H1 (cell line): ENCODE measurements at regions not wholly inside any gene's neighbourhood (a gene's known extent, or its start where the extent isn't known, plus 50 kb on each side); places are given as distances from the start of the nearest gene placed in this dataset.

Experiments used
- CTCF ChIA-PET: fragments of 300-600 bp; sonication (Branson Sonifier 250); formaldehyde crosslinking; loops from one replicate; lab custom pipeline; 2021; ENCODE audit not compliant: partially characterized antibody; lab: Charles Lee
- POLR2A ChIA-PET: fragments of 300-600 bp; sonication (Branson Sonifier 250); formaldehyde crosslinking; loops from one replicate; lab custom pipeline; 2021; ENCODE audit warnings: inconsistent platforms; ENCODE audit not compliant: partially characterized antibody; lab: Charles Lee
- DNase-seq, 2 experiments: peaks; one replicate each; pipeline versions ENCODE4 v3.0.0 to v3.0.0-alpha.2; 2010 to 2022; ENCODE audit warnings: low spot score in 2 of 2, low read depth in 1 of 2, mixed read lengths in 1 of 2
- FAIRE-seq: peaks from 2 replicates; lab custom pipeline; 2011; peaks lifted over from hg19 to GRCh38; lab: Jason Lieb, UNC
- H2AFZ ChIP-seq: 2 replicates; pipeline ENCODE4 v1.8.1; 2012; ENCODE audit warnings: low read length, inconsistent platforms
- H2AK5ac ChIP-seq: 2 replicates; pipeline ENCODE4 v1.6.1; 2013; ENCODE audit warnings: low read depth, low read length
- H2BK120ac ChIP-seq: replicated peaks from 2 replicates; pipeline ENCODE3; 2013; ENCODE audit warnings: low read depth, low read length, inconsistent platforms
- H2BK12ac ChIP-seq: 2 replicates; pipeline ENCODE4 v1.6.1; 2013; ENCODE audit warnings: low read depth, low read length
- H2BK15ac ChIP-seq: 2 replicates; pipeline ENCODE4 v1.6.1; 2013; ENCODE audit warnings: low read length
- H2BK20ac ChIP-seq: 2 replicates; pipeline ENCODE4 v1.6.1; 2013; ENCODE audit warnings: low read length
- H2BK5ac ChIP-seq: 2 replicates; pipeline ENCODE4 v1.6.1; 2013; ENCODE audit warnings: low read depth, low read length
- H3K14ac ChIP-seq: 2 replicates; pipeline ENCODE4 v1.6.1; 2013; ENCODE audit warnings: inconsistent platforms; ENCODE audit not compliant: insufficient read length
- H3K18ac ChIP-seq: 2 replicates; pipeline ENCODE4 v1.6.1; 2013; ENCODE audit warnings: low read length; ENCODE audit errors: extremely low read depth
- H3K23ac ChIP-seq: 2 replicates; pipeline ENCODE4 v1.6.1; 2013; ENCODE audit warnings: inconsistent platforms; ENCODE audit not compliant: insufficient read length
- H3K23me2 ChIP-seq: 2 replicates; pipeline ENCODE4 v1.6.1; 2013; ENCODE audit warnings: low read depth, low read length
- H3K27ac ChIP-seq: 2 replicates; pipeline ENCODE4 v1.6.1; 2011; ENCODE audit warnings: low read depth, low read length, inconsistent platforms
- H3K27me3 ChIP-seq, 4 experiments: replicated peaks in 1 of 4; 1 replicate in 1 of 4; 2 replicates in 3 of 4; pipeline versions ENCODE4 v1.6.1 to v1.8.1; 2011 to 2013; ENCODE audit warnings: low read length in 3 of 4, mild to moderate bottlenecking in 3 of 4, inconsistent platforms in 2 of 4, mixed read lengths in 2 of 4, moderate library complexity in 1 of 4; ENCODE audit not compliant: control insufficient read depth in 3 of 4, insufficient read depth in 3 of 4; ENCODE audit errors: extremely low read depth in 1 of 4
- H3K36me3 ChIP-seq, 4 experiments: 2 replicates each; pipeline versions ENCODE4 v1.6.1 to v1.8.1; 2011 to 2013; ENCODE audit warnings: mild to moderate bottlenecking in 4 of 4, low read length in 3 of 4, moderate library complexity in 2 of 4, control low read depth in 1 of 4, inconsistent platforms in 1 of 4; ENCODE audit not compliant: insufficient read depth in 4 of 4, control insufficient read depth in 2 of 4
- H3K4ac ChIP-seq: replicated peaks from 2 replicates; pipeline ENCODE3; 2013; ENCODE audit warnings: low read length, low read depth, mixed read lengths, inconsistent platforms; ENCODE audit not compliant: insufficient read length
- H3K4me1 ChIP-seq, 4 experiments: replicated peaks in 1 of 4; 1 replicate in 1 of 4; 2 replicates in 3 of 4; pipeline versions ENCODE4 v1.6.1 to v1.8.1; 2011 to 2013; ENCODE audit warnings: low read length in 3 of 4, inconsistent platforms in 2 of 4, mixed read lengths in 1 of 4; ENCODE audit not compliant: insufficient read depth in 4 of 4, control insufficient read depth in 3 of 4
- H3K4me2 ChIP-seq, 2 experiments: 2 replicates each; pipeline versions ENCODE4 v1.6.1 to v1.8.1; 2011 to 2013; ENCODE audit warnings: low read depth in 2 of 2, low read length in 2 of 2, control low read depth in 1 of 2, inconsistent platforms in 1 of 2, mild to moderate bottlenecking in 1 of 2; ENCODE audit not compliant: insufficient read depth in 1 of 2
- H3K4me3 ChIP-seq, 4 experiments: fragments of 200-600, 300-600 bp in 1 of 4; sonication (generic), shearing (Covaris generic), sonication (Bioruptor Twin) in 1 of 4; 2 replicates each; pipeline versions ENCODE4 v1.5.1 to v1.8.1; 2011 to 2016; ENCODE audit warnings: low read length in 4 of 4, low read depth in 3 of 4, control low read depth in 2 of 4, inconsistent platforms in 2 of 4, mild to moderate bottlenecking in 2 of 4, mixed read lengths in 1 of 4, moderate library complexity in 1 of 4; ENCODE audit not compliant: insufficient read depth in 2 of 4; ENCODE audit errors: extremely low read depth in 1 of 4
- H3K56ac ChIP-seq: replicated peaks from 2 replicates; pipeline ENCODE3; 2013; ENCODE audit warnings: low read depth, mild to moderate bottlenecking, mixed read lengths, low read length, inconsistent platforms; ENCODE audit not compliant: insufficient read length
- H3K79me1 ChIP-seq: 2 replicates; pipeline ENCODE4 v1.6.1; 2013; ENCODE audit warnings: low read depth, low read length, control low read depth
- H3K79me2 ChIP-seq, 2 experiments: 2 replicates each; pipeline versions ENCODE4 v1.6.1 to v1.8.1; 2012 to 2013; ENCODE audit warnings: low read length in 2 of 2, mild to moderate bottlenecking in 2 of 2, inconsistent platforms in 1 of 2; ENCODE audit not compliant: insufficient read depth in 2 of 2, control insufficient read depth in 1 of 2
- H3K9ac ChIP-seq, 4 experiments: replicated peaks in 1 of 4; 1 replicate in 1 of 4; 2 replicates in 3 of 4; pipeline versions ENCODE4 v1.6.1 to v1.8.1; 2011 to 2013; ENCODE audit warnings: low read depth in 3 of 4, low read length in 3 of 4, control low read depth in 2 of 4, mild to moderate bottlenecking in 2 of 4, moderate library complexity in 2 of 4, inconsistent platforms in 1 of 4; ENCODE audit errors: extremely low read depth in 1 of 4
- H3K9me3 ChIP-seq, 2 experiments: 2 replicates each; pipeline versions ENCODE4 v1.6.1 to v1.8.1; 2012 to 2013; ENCODE audit warnings: mild to moderate bottlenecking in 2 of 2, moderate library complexity in 2 of 2, control low read depth in 1 of 2, inconsistent platforms in 1 of 2, low read depth in 1 of 2, low read length in 1 of 2, mixed read lengths in 1 of 2; ENCODE audit not compliant: insufficient read depth in 2 of 2
- H4K20me1 ChIP-seq, 2 experiments: replicated peaks in 1 of 2; 2 replicates each; pipeline versions ENCODE3 to v1.8.1; 2011 to 2013; ENCODE audit warnings: inconsistent platforms in 2 of 2, low read length in 2 of 2, mild to moderate bottlenecking in 1 of 2; ENCODE audit not compliant: insufficient read depth in 2 of 2, control insufficient read depth in 1 of 2
- H4K5ac ChIP-seq: 2 replicates; pipeline ENCODE4 v1.6.1; 2013; ENCODE audit warnings: low read length, low read depth, mixed read lengths, inconsistent platforms; ENCODE audit not compliant: insufficient read length
- H4K8ac ChIP-seq: 2 replicates; pipeline ENCODE4 v1.8.0; 2013; ENCODE audit warnings: mild to moderate bottlenecking, moderate library complexity, low read length, inconsistent platforms; ENCODE audit not compliant: insufficient read depth; ENCODE audit errors: extremely low read depth
- H4K91ac ChIP-seq: replicated peaks from 2 replicates; pipeline ENCODE3; 2013; ENCODE audit warnings: low read length, mixed read lengths, inconsistent platforms; ENCODE audit not compliant: insufficient read length
- BCL11A ChIP-seq, 2 experiments: IDR thresholded peaks; one replicate each; pipeline ENCODE4 v1.6.1; 2011; ENCODE audit warnings: low read depth in 2 of 2, low read length in 2 of 2, mild to moderate bottlenecking in 2 of 2
- EGR1 ChIP-seq: IDR thresholded peaks from 2 replicates; pipeline ENCODE4 v1.6.1; 2011; ENCODE audit warnings: low read depth, low read length, borderline replicate concordance
- RAD21 ChIP-seq, 2 experiments: IDR thresholded peaks in 1 of 2; conservative IDR thresholded peaks in 1 of 2; 2 replicates each; pipeline ENCODE4 v1.6.1; 2011; ENCODE audit warnings: low read depth in 2 of 2, low read length in 2 of 2, improper control_type of control experiment in 1 of 2, inconsistent platforms in 1 of 2, mild to moderate bottlenecking in 1 of 2, moderate library complexity in 1 of 2
- SIX5 ChIP-seq: IDR thresholded peaks from 2 replicates; pipeline ENCODE4 v1.6.1; 2011; ENCODE audit warnings: mild to moderate bottlenecking, low read depth, low read length
- WGBS, 2 experiments: shearing (Covaris generic) in 1 of 2; methylation state at CpG; one replicate each; pipeline versions ENCODE4 v1.1.6 to v1.1.7; 2013 to 2015; ENCODE audit warnings: low lambda C conversion rate in 2 of 2, mixed read lengths in 2 of 2, inconsistent platforms in 1 of 2, low coverage in 1 of 2, missing lambda C conversion rate in 1 of 2; ENCODE audit not compliant: insufficient replicate concordance in 2 of 2, insufficient coverage in 1 of 2, insufficient read length in 1 of 2; ENCODE audit errors: extremely low coverage in 1 of 2, missing lambda C conversion rate in 1 of 2; 5-methylcytosine and 5-hydroxymethylcytosine counted together

DNA sequence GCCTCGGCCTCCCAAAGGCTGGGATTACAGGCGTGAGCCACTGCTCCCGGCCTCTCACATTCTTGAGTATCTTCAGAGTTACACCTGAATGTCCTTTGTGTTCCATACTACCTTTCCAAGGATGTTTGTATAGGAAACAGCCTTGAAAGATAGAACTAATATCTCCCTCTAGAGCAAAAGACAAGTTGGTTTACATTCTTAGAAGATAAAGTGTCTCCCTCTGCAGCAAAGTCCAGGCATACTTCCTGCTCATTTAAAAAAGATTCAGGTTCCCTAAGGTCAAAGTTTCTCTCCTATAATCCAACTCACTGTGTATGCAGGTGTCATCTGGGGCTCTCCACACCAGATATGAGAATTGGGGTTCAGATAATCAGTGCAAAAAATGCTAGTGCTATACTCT lies 224.4 kb downstream of the TPBG start:
- H2BK12ac ChIP-seq: no peak overlapping the region
- H3K56ac ChIP-seq: no peak overlapping the region
- no peaks in the 10 kb centered on the region for H3K9me3 ChIP-seq
- H3K36me3 ChIP-seq: no peaks in the 10 kb centered on the region
- TF ChIP-seq RAD21 (IDR thresholded peaks at IDR 0.05 in 1 of 2, conservative IDR thresholded peaks at IDR 0.05 in 1 of 2; ENCODE audit: low read depth in 2 of 2, low read length in 2 of 2): peak; percentile 5 to 10; a peak in 1 of 4 replicates
- TF ChIP-seq SIX5: no peak
- no peak for TF ChIP-seq EGR1
- no peak for TF ChIP-seq BCL11A (IDR thresholded peaks at IDR 0.05; ENCODE audit: low read depth in 2 of 2, low read length in 2 of 2)
- TF ChIP-seq, all 59 proteins: peak for 1
- no peak overlapping the region for H2BK5ac ChIP-seq
- no peak overlapping the region for H3K27ac ChIP-seq
- peaks cover 0 to 8% (median 1%) of the 10 kb centered on the region in 4 experiments; a peak in 3 of 7 replicates for H3K4me1 ChIP-seq
- ChIA-PET POLR2A (no interaction called here), CTCF (interaction anchor here (1.0 to 1.2 kb wide), 3 partner anchors 184 to 499 kb away, joined by 3 to 4 read pairs (median 3); no protein-coding TSS in a partner anchor)
- FAIRE-seq (no peak), DNase-seq (no peak)
- no peak overlapping the region for H3K4me3 ChIP-seq
- no peak overlapping the region for H2BK20ac ChIP-seq
- H3K14ac ChIP-seq: no peak overlapping the region
- no peaks in the 10 kb centered on the region for H3K23me2 ChIP-seq
- no peak overlapping the region for H4K5ac ChIP-seq
- no peaks in the 10 kb centered on the region for H3K27me3 ChIP-seq
- no peak overlapping the region for H2AFZ ChIP-seq
- H2BK15ac ChIP-seq: no peak overlapping the region
- no peak overlapping the region for H4K91ac ChIP-seq
- no peak overlapping the region for H4K8ac ChIP-seq
- no peak overlapping the region for H3K18ac ChIP-seq
- no peaks in the 10 kb centered on the region for H3K79me2 ChIP-seq
- no peak overlapping the region for H3K9ac ChIP-seq
- 91% methylated on average over 3 of the region's 3 CpGs; no CpG with 5 or more reads in 1 of the 2 experiments for WGBS, 2 experiments
- no peak overlapping the region for H3K4me2 ChIP-seq
- H3K79me1 ChIP-seq: no peaks in the 10 kb centered on the region
- no peaks in the 10 kb centered on the region for H4K20me1 ChIP-seq
- H2BK120ac ChIP-seq: no peak overlapping the region
- H3K23ac ChIP-seq: no peak overlapping the region
- H3K4ac ChIP-seq: no peak overlapping the region
- H2AK5ac ChIP-seq: no peak overlapping the region
